MCF 10A (cell line): ENCODE measurements at regions not wholly inside any gene's neighbourhood (a gene's known extent, or its start where the extent isn't known, plus 50 kb on each side); places are given as distances from the start of the nearest gene placed in this dataset.

ENCODE experiments used
- BruUV-seq: library from RNA; stranded (reverse); fragments of 400-500 nt; replicated peaks from 2 replicates; lab custom pipeline; 2021; lab: Mats Ljungman, UMichigan
- CTCF ChIA-PET: fragments of 300-600 bp; sonication (Branson Sonifier 250); formaldehyde crosslinking; extraction: SDS; loops from one replicate; lab custom pipeline; 2021; ENCODE audit warnings: antibody characterized with exemption, inconsistent platforms; lab: Yijun Ruan, JAX
- POLR2A ChIA-PET: fragments of 300-600, 350-650 bp; sonication (Branson Sonifier 250); formaldehyde crosslinking; extraction: SDS; loops from one replicate; lab custom pipeline; 2020; ENCODE audit warnings: antibody characterized with exemption, inconsistent platforms; lab: Yijun Ruan, JAX
- DNase-seq: peaks from one replicate; pipeline ENCODE4 v3.0.0-alpha.2; 2018; ENCODE audit not compliant: unreplicated experiment
- H3K27ac Mint-ChIP-seq: one replicate; pipeline ENCODE4 v1.8.0; 2022; ENCODE audit warnings: mild to moderate bottlenecking, low read depth, mixed read lengths; ENCODE audit not compliant: unreplicated experiment
- H3K27me3 Mint-ChIP-seq: one replicate; pipeline ENCODE4 v1.8.0; 2022; ENCODE audit warnings: mixed read lengths; ENCODE audit not compliant: insufficient read depth, unreplicated experiment
- H3K36me3 Mint-ChIP-seq: one replicate; pipeline ENCODE4 v1.8.0; 2022; ENCODE audit warnings: mild to moderate bottlenecking, moderate library complexity, mixed read lengths; ENCODE audit not compliant: insufficient read depth, unreplicated experiment
- H3K4me1 Mint-ChIP-seq: one replicate; pipeline ENCODE4 v1.8.0; 2022; ENCODE audit warnings: mixed read lengths; ENCODE audit not compliant: insufficient read depth, unreplicated experiment
- H3K4me3 Mint-ChIP-seq: one replicate; pipeline ENCODE4 v1.8.0; 2022; ENCODE audit warnings: mild to moderate bottlenecking, moderate library complexity, mixed read lengths; ENCODE audit not compliant: unreplicated experiment
- H3K9me3 Mint-ChIP-seq: one replicate; pipeline ENCODE4 v1.8.0; 2022; ENCODE audit warnings: mixed read lengths; ENCODE audit not compliant: unreplicated experiment
- intact Hi-C: fragments of 100-400 bp; cut with micrococcal nuclease; formaldehyde crosslinking; loops from 2 replicates; pipeline ENCODE4 v1.14.1; 2022
- TF ChIP-seq, protein P1 (sequence below): fragments of 200-600 bp; IDR thresholded peaks from one replicate; pipeline ENCODE4 v1.8.0; 2022; ENCODE audit warnings: antibody characterized with exemption, mild to moderate bottlenecking; ENCODE audit not compliant: unreplicated experiment

DNA sequence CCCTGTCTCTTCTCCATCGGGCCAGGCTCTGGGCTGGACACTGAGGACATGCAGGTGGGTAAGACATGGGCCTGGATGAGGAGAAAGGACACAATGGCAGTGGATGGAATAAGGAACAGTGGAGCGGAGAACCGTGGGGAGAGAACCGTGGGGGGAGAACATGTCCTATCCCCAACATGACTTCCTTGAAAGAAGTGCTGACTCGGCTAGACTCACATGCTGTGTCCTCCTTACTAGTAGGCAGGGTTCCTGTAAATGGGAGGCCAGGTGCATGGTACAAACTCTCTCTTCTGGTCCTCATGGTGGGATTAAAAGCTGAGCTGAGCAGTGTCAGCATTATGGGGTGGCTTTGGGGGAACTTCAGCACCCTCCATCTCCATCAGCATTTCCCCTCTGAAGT is 137.4 kb upstream of the CSF3R start:
- POLR2A ChIA-PET: no interaction called here
- BruUV-seq: no TSS peak
- H3K27ac Mint-ChIP-seq: no peak overlapping the region

DNA sequence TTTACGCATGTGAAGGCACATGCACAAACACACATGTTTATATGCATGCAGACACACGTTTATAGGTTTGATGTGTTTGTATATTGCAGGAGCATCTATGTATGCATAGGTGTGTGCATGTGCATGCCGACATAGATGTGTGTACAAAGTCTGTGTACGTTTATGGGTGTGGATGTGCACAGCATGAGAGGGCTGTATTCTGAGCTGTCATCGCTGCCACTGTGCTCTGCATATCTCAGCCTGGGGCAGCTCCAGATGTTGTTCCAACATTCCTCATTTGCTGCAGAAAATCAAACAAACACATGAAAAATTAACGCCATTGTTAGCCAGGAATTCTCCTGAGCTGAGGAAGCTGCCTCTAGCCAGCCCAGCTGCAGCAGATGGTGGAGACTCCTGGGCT is 132.3 kb upstream of the CSF3R start:
- no TSS peak for BruUV-seq
- CTCF ChIA-PET: interaction anchor here (1.9 kb wide), 1 partner anchor 819 kb away, joined by 4 read pairs; no protein-coding TSS in a partner anchor
- intact Hi-C loops: no loop called here
- Mint-ChIP-seq H3K4me3 (no peak overlapping the region), H3K27ac (no peak overlapping the region), H3K4me1 (no peaks in the 10 kb centered on the region), H3K9me3 (no peaks in the 10 kb centered on the region), H3K36me3 (no peaks in the 10 kb centered on the region), H3K27me3 (no peaks in the 10 kb centered on the region)
- DNase-seq: no peak
- TF ChIP-seq, protein P1, sequence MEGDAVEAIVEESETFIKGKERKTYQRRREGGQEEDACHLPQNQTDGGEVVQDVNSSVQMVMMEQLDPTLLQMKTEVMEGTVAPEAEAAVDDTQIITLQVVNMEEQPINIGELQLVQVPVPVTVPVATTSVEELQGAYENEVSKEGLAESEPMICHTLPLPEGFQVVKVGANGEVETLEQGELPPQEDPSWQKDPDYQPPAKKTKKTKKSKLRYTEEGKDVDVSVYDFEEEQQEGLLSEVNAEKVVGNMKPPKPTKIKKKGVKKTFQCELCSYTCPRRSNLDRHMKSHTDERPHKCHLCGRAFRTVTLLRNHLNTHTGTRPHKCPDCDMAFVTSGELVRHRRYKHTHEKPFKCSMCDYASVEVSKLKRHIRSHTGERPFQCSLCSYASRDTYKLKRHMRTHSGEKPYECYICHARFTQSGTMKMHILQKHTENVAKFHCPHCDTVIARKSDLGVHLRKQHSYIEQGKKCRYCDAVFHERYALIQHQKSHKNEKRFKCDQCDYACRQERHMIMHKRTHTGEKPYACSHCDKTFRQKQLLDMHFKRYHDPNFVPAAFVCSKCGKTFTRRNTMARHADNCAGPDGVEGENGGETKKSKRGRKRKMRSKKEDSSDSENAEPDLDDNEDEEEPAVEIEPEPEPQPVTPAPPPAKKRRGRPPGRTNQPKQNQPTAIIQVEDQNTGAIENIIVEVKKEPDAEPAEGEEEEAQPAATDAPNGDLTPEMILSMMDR: no peak
- POLR2A ChIA-PET: no interaction called here

More for the DNA sequence above, 137.4 kb upstream of the CSF3R start:
- Mint-ChIP-seq H3K4me3 (no peak overlapping the region), H3K4me1 (no peaks in the 10 kb centered on the region), H3K27me3 (peaks cover 8% of the 10 kb centered on the region), H3K9me3 (no peaks in the 10 kb centered on the region), H3K36me3 (no peaks in the 10 kb centered on the region)
- TF ChIP-seq, protein P1: no peak
- DNase-seq: no peak
- CTCF ChIA-PET: interaction anchor here (0.6 to 1.2 kb wide), 3 partner anchors 8 to 814 kb away, joined by 3 to 4 read pairs (median 3); no protein-coding TSS in a partner anchor
- intact Hi-C loops: no loop called here

DNA sequence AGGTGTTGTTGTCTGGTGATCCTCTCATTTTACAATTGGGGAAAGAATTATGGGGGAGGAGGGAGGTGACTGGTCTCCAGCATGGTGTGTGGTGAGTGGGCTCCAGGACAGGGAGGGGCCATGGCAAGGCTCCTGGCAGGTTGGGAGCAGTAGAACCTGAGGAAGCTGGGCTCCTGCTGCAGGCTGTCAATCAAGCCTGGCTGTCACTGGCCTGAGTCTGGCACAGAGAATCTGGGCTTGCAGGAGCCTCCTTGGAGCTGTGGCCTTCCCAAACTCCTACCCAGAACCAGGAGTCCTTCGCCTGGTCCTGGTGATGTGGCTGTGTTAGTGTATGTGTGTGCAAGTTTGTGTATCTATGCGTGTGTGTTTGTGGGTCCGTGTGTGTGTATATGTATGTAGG is 131.9 kb upstream of the CSF3R start:
- ChIA-PET POLR2A (no interaction called here), CTCF (interaction anchor here (0.6 to 1.9 kb wide), 2 partner anchors 203 to 820 kb away, joined by 3 to 4 read pairs; no protein-coding TSS in a partner anchor)
- Mint-ChIP-seq H3K4me1 (no peaks in the 10 kb centered on the region), H3K9me3 (no peaks in the 10 kb centered on the region), H3K27me3 (no peaks in the 10 kb centered on the region), H3K36me3 (no peaks in the 10 kb centered on the region), H3K4me3 (no peak overlapping the region), H3K27ac (no peak overlapping the region)
- no peak for DNase-seq
- intact Hi-C loops: no loop called here
- TF ChIP-seq, protein P1: no peak
- BruUV-seq: no TSS peak

DNA sequence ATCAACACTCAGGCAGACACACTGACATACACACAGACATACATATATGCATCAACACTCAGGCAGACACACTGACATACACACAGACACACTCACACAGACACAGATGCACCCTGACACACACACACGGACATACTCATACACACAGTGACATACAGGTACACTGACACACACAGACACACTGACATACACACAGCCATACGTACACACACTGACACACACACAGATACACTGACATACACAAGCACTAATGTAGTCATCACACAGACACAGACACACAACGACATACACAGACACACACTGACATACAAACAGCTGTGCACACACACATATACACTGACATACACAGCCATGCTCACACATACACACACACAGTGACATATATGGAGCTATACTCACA is 131.0 kb upstream of the CSF3R start:
- Mint-ChIP-seq H3K4me1 (no peaks in the 10 kb centered on the region), H3K36me3 (no peaks in the 10 kb centered on the region), H3K27me3 (no peaks in the 10 kb centered on the region), H3K9me3 (no peaks in the 10 kb centered on the region), H3K4me3 (no peak overlapping the region), H3K27ac (no peak overlapping the region)
- TF ChIP-seq, protein P1: no peak
- ChIA-PET POLR2A (no interaction called here), CTCF (interaction anchor here (0.6 kb wide), 1 partner anchor 204 kb away, joined by 3 read pairs; no protein-coding TSS in a partner anchor)
- no peak for DNase-seq
- intact Hi-C loops: no loop called here
- BruUV-seq: no TSS peak
